Keratinocyte (primary cell): ENCODE measurements at regions not wholly inside any gene's neighbourhood (a gene's known extent, or its start where the extent isn't known, plus 50 kb on each side); places are given as distances from the start of the nearest gene placed in this dataset.
"Not testable (repeated sequence)": the region's sequence is repeated elsewhere in the genome, so short reads cannot be mapped to it uniquely, and the experiment has no call there.

Experiments used
- DNase-seq: peaks from one replicate; pipeline ENCODE4 v3.0.0-alpha.2; 2011; ENCODE audit warnings: low read depth, missing footprints, low spot score
- FAIRE-seq: peaks from 2 replicates; lab custom pipeline; 2011; peaks lifted over from hg19 to GRCh38; lab: Jason Lieb, UNC
- H2AFZ ChIP-seq: 2 replicates; pipeline ENCODE4 v1.6.0; 2012; ENCODE audit warnings: low read length, control low read depth, inconsistent platforms; ENCODE audit not compliant: control insufficient read depth
- H3K27ac ChIP-seq: 2 replicates; pipeline ENCODE4 v1.5.1; 2011; ENCODE audit warnings: low read length; ENCODE audit not compliant: control insufficient read depth, insufficient read depth
- H3K27me3 ChIP-seq: 3 replicates; pipeline ENCODE4 v1.6.0; 2011; ENCODE audit warnings: low read length; ENCODE audit not compliant: control insufficient read depth, insufficient read depth; ENCODE audit errors: extremely low read depth
- H3K36me3 ChIP-seq, 2 experiments: 2 replicates in 1 of 2; 3 replicates in 1 of 2; pipeline ENCODE4 v1.5.1; 2011; ENCODE audit warnings: low read length in 2 of 2, mild to moderate bottlenecking in 1 of 2; ENCODE audit not compliant: control insufficient read depth in 2 of 2, insufficient read depth in 2 of 2; ENCODE audit errors: extremely low read depth in 1 of 2
- H3K4me1 ChIP-seq: 3 replicates; pipeline ENCODE4 v1.5.1; 2011; ENCODE audit warnings: low read length; ENCODE audit not compliant: control insufficient read depth, insufficient read depth; ENCODE audit errors: extremely low read depth
- H3K4me2 ChIP-seq: 3 replicates; pipeline ENCODE4 v1.6.0; 2011; ENCODE audit warnings: low read depth, low read length; ENCODE audit not compliant: control insufficient read depth, insufficient read depth; ENCODE audit errors: extremely low read depth
- H3K4me3 ChIP-seq, 3 experiments: fragments of 200-600 bp in 1 of 3; sonication (generic) in 1 of 3; 2 replicates in 2 of 3; 3 replicates in 1 of 3; pipeline ENCODE4 v1.5.1; 2011 to 2016; ENCODE audit warnings: low read length in 3 of 3, mild to moderate bottlenecking in 3 of 3, control low read depth in 2 of 3, inconsistent platforms in 1 of 3, low read depth in 1 of 3, mixed read lengths in 1 of 3, mixed run types in 1 of 3, moderate library complexity in 1 of 3; ENCODE audit not compliant: control insufficient read depth in 2 of 3, insufficient read depth in 2 of 3; ENCODE audit errors: extremely low read depth in 1 of 3
- H3K79me2 ChIP-seq: 2 replicates; pipeline ENCODE4 v1.6.0; 2012; ENCODE audit warnings: low read length; ENCODE audit not compliant: control insufficient read depth, insufficient read depth
- H3K9ac ChIP-seq: 3 replicates; pipeline ENCODE4 v1.6.0; 2011; ENCODE audit warnings: low read length; ENCODE audit not compliant: control insufficient read depth, insufficient read depth; ENCODE audit errors: extremely low read depth
- H3K9me1 ChIP-seq: 3 replicates; pipeline ENCODE4 v1.6.0; 2011; ENCODE audit warnings: low read length; ENCODE audit not compliant: control insufficient read depth, insufficient read depth; ENCODE audit errors: extremely low read depth
- H3K9me3 ChIP-seq: 2 replicates; pipeline ENCODE4 v1.5.1; 2012; ENCODE audit warnings: low read depth, low read length; ENCODE audit not compliant: control insufficient read depth
- H4K20me1 ChIP-seq: 3 replicates; pipeline ENCODE4 v1.6.0; 2011; ENCODE audit warnings: low read length; ENCODE audit not compliant: control insufficient read depth, insufficient read depth; ENCODE audit errors: extremely low read depth
- CTCF ChIP-seq, 3 experiments: IDR thresholded peaks in 1 of 3; conservative IDR thresholded peaks in 1 of 3; optimal IDR thresholded peaks in 1 of 3; 2 replicates in 2 of 3; 3 replicates in 1 of 3; pipeline versions ENCODE3 to v1.5.1; 2011; ENCODE audit warnings: low read length in 3 of 3, mild to moderate bottlenecking in 3 of 3, moderate library complexity in 2 of 3, control low read depth in 1 of 3, inconsistent platforms in 1 of 3; ENCODE audit not compliant: insufficient read depth in 2 of 3; ENCODE audit errors: extremely low read depth in 1 of 3
- EZH2 ChIP-seq: IDR thresholded peaks from one replicate; pipeline ENCODE4 v1.6.1; 2012; ENCODE audit warnings: inconsistent platforms, mild to moderate bottlenecking, low read length, moderate library complexity
- dilution Hi-C: fragments of 300-500 bp; cut with MboI; formaldehyde crosslinking; loops from one replicate; pipeline ENCODE4 v1.7.0; 2020; ENCODE audit warnings: low sequenced_read_pairs; ENCODE audit not compliant: extremely low pct_ligation_motif_present

- Histone ChIP-seq H3K9ac (no peak overlapping the region), H3K27ac (no peak overlapping the region), H3K4me3 (no peak overlapping the region), H3K9me1 (no peaks in the 10 kb centered on the region), H3K9me3 (no peaks in the 10 kb centered on the region), H3K27me3 (no peaks in the 10 kb centered on the region), H3K79me2 (no peaks in the 10 kb centered on the region), H3K4me2 (no peak overlapping the region), H3K36me3 (no peaks in the 10 kb centered on the region), H4K20me1 (no peaks in the 10 kb centered on the region), H2AFZ (no peak overlapping the region), H3K4me1 (no peaks in the 10 kb centered on the region)
- FAIRE-seq (no peak), DNase-seq (no peak)
- no peak for TF ChIP-seq CTCF (optimal IDR thresholded peaks at IDR 0.05 in 1 of 3, IDR thresholded peaks at IDR 0.05 in 1 of 3, conservative IDR thresholded peaks at IDR 0.05 in 1 of 3; ENCODE audit: extremely low read depth in 1 of 3, insufficient read depth in 2 of 3, low read length in 3 of 3)
- TF ChIP-seq EZH2: no peak
- dilution Hi-C loops: no loop called here
Measured at GRCh38 chr12:47407463-47408129, 298.2 kb downstream of the RPAP3 start.

GRCh38 chr12:47403681-47404080 is 302.1 kb downstream of the RPAP3 start:
- Histone ChIP-seq H3K27ac (no peak overlapping the region), H3K4me3 (no peak overlapping the region), H2AFZ (no peak overlapping the region), H3K79me2 (no peaks in the 10 kb centered on the region), H3K9me1 (no peaks in the 10 kb centered on the region), H3K27me3 (no peaks in the 10 kb centered on the region), H3K36me3 (no peaks in the 10 kb centered on the region), H4K20me1 (no peaks in the 10 kb centered on the region), H3K9ac (no peak overlapping the region), H3K4me1 (no peaks in the 10 kb centered on the region), H3K9me3 (no peaks in the 10 kb centered on the region), H3K4me2 (no peak overlapping the region)
- dilution Hi-C loops: no loop called here
- DNase-seq (no peak), FAIRE-seq (no peak)
- TF ChIP-seq EZH2: no peak
- TF ChIP-seq CTCF (optimal IDR thresholded peaks at IDR 0.05 in 1 of 3, IDR thresholded peaks at IDR 0.05 in 1 of 3, conservative IDR thresholded peaks at IDR 0.05 in 1 of 3; ENCODE audit: extremely low read depth in 1 of 3, insufficient read depth in 2 of 3, low read length in 3 of 3): no peak

- H3K4me2 ChIP-seq, H3K4me1 ChIP-seq, DNase-seq, H3K27ac ChIP-seq, dilution Hi-C loops, H3K79me2 ChIP-seq, FAIRE-seq, H3K9me3 ChIP-seq, H3K9me1 ChIP-seq, H3K27me3 ChIP-seq, H3K4me3 ChIP-seq, H4K20me1 ChIP-seq, H3K36me3 ChIP-seq, H3K9ac ChIP-seq, H2AFZ ChIP-seq: not testable (repeated sequence)
Measured at GRCh38 chr12:47401196-47401595, 304.6 kb downstream of the RPAP3 start.
